Hematopoietic multipotent progenitor cell treated with erythropoietin and hydrocortisone succinate and interleukin-3 and kit ligand, for 4 days (in vitro differentiated cells): ENCODE measurements at regions not wholly inside any gene's neighbourhood (a gene's known extent, or its start where the extent isn't known, plus 50 kb on each side); places are given as distances from the start of the nearest gene placed in this dataset.
"Not testable (repeated sequence)": the region's sequence is repeated elsewhere in the genome, so short reads cannot be mapped to it uniquely, and the experiment has no call there.

Experiments
- DNase-seq: peaks from one replicate; pipeline ENCODE4 v3.0.0-alpha.2; 2015

DNA sequence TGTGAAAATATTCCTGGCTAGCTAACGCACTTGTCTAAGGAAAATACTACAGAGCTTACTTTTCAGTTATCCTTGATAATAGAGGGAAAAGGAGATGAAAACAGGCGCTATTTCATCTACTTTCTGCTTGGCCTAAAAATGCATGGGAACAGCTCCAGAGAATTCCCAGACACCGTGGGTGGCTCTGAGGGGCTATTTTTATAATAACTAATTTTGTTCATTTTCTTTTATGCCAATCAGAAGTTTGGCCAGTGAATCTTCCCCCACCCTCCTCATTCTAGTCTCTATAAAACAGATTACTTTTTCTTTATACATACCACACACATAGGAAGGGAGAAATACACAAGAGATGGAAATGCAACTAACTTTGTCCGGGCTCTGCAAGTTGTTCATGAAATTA lies 322.9 kb downstream of the SETD4 start:
- DNase-seq, result no peak

DNA sequence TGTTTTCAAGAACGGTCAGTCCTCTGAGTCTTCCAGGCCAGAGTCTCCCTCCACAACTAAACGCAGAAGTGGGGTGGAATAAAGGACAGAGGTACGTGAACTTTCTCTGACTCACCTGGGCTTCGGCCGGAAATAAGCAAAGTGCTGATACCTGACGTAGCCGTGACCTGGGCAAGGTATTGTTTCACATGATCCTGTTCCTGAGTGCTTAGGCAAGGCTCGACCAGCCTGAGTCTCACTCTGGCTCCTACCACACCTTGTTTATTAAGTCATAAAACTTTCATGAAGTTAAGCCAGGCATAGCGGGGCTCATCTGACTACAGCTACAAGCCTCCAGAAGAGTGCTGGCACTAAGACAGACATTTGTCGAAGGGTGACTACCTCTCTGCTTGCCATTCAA lies 327.5 kb downstream of the SETD4 start:
- no peak for DNase-seq

- DNase-seq, result no peak
Measured at GRCh38 chr21:35730325-35730724, 330.0 kb downstream of the SETD4 start.

GRCh38 chr21:35727830-35728229 lies 332.5 kb downstream of the SETD4 start:
- DNase-seq, result no peak

DNA sequence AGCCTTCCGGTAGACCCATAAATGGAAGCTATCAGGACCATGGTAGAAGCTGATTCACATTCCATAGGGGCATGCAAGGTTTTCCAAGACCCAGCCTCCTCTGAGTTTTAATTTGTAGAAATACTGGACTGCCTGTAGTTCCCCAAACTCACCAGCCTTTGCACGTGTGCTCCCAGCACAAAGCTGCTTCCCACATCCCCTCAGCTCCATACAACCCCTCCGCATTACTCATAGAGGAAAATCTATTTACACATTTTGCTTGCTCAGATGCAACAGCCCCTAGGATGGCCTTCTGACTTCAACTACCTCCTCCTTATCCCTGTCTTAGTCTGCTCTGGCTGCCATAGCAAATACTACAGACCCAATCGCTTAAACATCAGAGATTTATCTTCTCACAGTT lies 336.2 kb downstream of the SETD4 start:
- DNase-seq, result no peak

DNA sequence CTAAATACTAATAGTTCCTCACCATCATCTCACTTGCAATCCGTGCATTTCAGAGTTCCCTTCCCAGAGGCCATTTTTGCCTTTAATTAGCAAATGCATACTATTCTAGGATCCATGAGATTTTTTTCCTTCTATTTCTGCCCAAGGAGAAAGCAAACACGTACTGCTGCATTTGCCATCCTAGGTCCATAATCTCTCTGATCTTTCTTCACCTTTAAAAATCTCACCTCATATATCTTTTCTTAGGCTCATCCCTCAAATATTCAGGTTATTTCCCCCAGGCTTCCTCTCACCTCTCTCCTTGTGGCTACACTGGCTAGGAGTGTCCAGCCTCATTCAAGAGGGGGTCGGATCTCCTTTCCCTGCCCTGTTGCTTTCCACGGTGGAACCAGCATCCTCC lies 338.6 kb downstream of the SETD4 start:
- DNase-seq, result no peak

DNA sequence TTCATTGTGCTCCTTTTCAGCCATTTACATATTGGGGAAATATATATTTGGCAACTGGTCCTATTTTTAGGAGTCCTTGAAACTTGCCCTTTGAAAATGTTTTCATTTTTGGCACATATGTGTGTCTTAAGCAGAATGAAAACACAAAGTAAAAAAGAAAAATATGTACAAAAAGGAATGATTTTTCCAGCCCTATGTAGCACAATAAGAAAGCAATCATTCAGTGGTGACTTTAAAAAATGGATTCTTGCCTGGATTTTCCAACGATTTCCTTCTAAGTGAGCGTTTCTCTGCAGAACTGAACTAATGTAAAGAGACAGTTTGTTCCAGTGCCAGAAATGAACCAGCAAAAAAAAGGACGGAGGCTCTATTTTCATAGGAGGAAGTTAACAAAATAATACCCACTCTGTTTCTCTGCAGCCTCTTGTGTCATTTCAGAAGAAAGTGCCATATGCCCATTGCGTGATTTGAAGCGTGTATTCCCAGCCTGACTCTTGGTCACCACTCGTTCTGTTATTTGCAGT lies 340.1 kb downstream of the SETD4 start:
- DNase-seq, result peak; percentile 14

- no peak for DNase-seq
Measured at GRCh38 chr21:35719080-35719479, 341.2 kb downstream of the SETD4 start.

DNA sequence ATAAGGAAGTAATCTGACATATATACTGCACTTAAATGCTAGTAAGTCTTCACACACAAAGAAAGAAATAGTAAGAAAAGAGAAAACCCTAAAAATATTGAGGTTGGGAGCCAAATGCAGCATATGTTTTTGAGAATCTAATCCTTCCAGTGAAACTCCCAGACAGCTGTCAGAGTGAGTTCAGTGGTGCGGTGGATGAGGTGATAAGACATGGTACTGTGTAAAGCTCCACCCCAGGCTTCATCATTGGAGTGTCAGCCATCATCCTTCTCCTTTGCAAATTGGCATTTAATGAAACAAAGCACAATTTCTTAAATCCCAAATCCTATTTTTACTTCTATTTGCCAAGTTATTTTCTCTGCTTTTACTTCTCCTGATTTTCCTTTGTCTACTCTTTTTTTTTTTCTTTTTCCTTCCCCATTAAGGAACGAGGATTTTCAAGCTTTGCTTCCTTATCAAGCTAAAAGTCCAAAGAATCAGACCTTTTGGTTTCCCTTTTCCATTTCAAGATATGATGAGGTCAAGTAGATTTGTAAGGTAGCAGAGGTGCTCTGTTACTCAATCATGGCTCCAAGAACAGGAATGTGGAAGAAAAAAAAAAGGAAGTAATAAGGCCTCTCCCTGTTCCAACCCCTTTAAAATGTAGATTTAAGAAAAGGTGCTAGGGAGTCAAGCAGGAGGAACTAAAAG lies 343.3 kb downstream of the SETD4 start:
- no peak for DNase-seq

DNA sequence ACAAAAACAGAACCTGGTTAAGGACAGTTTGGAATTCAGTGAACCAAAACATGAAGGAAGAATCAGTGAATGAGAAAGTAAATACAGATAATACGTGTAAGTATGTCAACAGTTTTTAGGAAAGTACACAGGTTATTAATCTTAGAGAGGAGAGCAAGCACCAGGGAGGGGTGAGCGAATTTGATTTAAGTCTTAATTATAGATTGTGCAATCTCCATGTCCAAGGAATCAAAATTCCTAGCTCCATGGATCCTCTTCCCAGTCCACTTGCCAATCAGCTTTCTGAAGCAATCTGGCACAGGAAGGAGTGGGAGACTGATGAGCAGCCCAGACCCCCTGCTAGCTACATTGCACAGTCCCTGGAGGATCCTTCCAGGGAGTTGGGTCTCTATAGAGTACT lies 346.4 kb downstream of the SETD4 start:
- DNase-seq, result no peak

GRCh38 chr21:35711661-35712060 lies 348.7 kb downstream of the SETD4 start:
- DNase-seq, result no peak

GRCh38 chr21:35711213-35711612 lies 349.1 kb downstream of the SETD4 start:
- DNase-seq, result no peak

- DNase-seq, result not testable (repeated sequence)
Measured at GRCh38 chr21:35709990-35710389, 350.3 kb downstream of the SETD4 start.

- DNase-seq, result no peak
Measured at GRCh38 chr21:35705888-35706287, 354.4 kb downstream of the SETD4 start.

DNA sequence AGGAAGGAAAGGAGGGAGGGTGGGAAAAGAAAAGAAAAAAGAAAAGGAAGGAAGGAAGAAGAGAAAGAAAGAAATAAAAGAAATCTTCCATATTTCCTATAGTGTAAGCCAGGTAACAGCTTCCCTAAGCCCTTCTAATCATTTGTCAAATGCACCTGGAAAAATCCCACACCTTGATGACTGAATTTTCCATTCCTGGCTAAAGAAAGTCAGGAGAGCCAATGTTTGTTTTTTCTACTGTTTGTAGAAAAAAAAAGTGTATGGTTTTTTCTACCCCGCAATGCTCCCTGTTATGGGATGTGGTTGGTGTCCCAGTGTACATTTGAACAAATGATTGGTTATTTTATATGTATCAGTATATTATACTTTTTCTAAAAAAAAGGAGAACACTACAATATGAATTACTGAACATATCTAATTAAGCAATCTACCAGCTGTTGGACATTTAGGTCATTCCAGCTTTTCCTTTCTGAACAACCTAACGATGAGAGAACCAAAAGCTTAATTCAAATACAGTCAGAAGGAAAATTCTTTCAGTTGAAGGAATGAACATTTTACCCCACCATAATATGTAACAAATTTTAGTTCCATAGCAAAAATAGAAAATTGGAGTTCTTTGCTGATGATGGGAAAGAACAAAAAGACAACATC lies 355.0 kb downstream of the SETD4 start:
- no peak for DNase-seq

GRCh38 chr21:35703704-35704103 lies 356.6 kb downstream of the SETD4 start:
- no peak for DNase-seq

GRCh38 chr21:35699361-35699760 lies 361.0 kb downstream of the SETD4 start:
- no peak for DNase-seq

GRCh38 chr21:35697321-35697808 lies 363.0 kb downstream of the SETD4 start:
- peak; percentile 85 for DNase-seq

DNA sequence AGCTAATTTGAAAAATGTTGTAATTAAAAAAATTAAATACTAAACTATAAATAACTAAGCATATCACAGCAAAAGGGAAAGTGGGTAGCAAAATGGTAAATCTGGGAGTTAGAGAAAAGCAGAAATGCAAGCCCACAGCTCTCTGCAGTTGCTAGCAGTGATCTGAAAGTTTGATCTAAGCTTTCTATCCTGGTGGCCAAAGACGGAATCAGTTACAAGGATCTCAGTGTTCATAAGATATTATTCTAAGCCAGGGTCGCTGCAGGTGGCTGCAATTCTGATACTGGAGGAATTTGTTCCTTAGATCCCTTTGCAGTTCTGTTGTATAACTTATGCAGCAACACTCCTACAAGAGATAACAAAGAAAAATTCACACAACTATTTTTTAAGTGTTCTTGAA lies 363.7 kb downstream of the SETD4 start:
- peak; percentile 27 for DNase-seq

DNA sequence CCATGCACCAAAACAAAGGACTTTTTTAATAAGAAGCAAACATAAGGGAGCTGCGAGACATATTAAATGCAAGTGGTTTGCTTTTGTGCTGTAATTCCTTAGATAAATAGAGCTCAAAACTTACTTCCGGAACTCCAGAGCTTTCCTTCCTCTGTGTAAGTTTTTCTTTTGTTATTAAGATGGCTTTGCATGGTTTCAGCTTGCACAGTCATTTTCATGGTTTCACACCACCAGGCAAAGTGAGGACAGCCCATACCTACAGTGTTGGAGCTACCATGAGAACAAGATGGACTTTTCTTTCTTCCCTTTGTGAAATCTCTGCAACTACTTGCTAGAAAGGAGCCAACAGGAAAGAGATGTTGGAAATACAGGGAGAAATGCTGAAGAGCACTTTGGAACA lies 368.0 kb downstream of the SETD4 start:
- no peak for DNase-seq

DNA sequence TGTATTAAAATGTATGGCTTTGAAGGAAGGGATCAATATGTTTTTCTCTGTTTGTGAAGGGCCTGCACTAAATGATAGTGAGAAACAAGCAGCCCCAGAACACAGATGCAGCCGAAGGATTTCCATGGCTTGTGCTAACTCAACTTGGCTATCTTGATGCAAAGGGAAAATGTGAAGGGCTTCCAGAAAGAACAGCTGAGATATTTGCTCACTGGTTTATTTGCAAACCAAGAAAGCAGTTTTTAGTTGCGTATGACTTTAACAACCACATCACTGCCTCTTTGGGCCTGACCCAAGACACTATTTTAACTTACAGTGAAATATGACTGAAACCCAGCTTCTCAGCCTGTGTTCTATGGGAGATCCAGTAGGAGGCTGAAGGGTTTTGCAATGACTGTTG lies 369.9 kb downstream of the SETD4 start:
- DNase-seq, result no peak

DNA sequence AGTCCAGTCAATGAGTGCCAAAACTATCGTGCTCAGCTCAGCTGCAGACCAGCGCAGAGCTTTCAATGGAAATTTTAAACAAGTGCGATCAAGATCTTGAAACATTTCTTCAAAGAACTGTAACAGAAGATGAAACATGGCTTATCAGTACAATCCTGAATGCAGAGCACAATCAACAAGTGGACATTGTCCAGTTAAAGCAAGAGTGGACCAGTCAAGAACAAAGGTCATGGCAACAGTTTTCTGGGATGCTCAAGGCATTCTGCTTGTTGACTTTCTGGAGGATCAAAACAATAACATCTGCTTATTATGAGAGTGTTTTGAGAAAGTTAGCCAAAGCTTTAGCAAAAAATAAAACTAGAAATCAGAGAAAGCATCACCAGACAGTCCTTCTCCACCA lies 374.2 kb downstream of the SETD4 start:
- DNase-seq, result no peak

DNA sequence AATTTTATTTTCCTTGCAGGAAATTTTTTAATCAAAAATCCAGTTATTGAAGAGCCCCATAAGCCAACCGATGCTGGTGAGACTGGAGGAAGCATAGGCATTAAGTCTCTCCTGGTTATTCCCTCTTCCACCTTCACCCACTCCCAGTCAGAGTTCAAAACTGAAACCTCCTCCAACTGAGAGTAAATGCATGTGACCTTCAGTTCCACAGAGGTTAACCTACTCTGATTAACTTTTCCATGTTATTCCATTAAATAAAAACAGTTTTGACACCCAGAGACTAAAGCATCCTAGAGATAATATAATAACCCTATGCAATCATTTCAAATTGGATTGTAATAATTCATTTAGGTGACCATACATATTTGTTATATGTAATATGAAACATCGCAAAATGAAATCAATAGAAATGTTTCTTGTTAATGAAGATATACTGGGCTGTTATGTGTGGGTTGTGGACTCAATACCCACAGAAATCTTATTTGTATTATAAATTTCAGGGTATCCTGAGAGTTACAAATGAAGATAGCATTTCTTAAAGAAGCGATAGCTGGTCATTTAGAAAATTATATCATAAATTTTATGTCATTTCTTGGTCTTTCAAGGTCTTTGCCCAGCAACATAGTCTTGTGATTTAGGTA lies 376.5 kb downstream of the SETD4 start:
- no peak for DNase-seq
